GM19023 (cell line): ENCODE measurements at regions not wholly inside any gene's neighbourhood (a gene's known extent, or its start where the extent isn't known, plus 50 kb on each side); places are given as distances from the start of the nearest gene placed in this dataset.
"Not testable (repeated sequence)": the region's sequence is repeated elsewhere in the genome, so short reads cannot be mapped to it uniquely, and the experiment has no call there.

Experiments
- ATAC-seq: cut with Tn5 transposase; IDR thresholded peaks from one replicate; pipeline ENCODE4 v1.9.1; 2021; ENCODE audit warnings: mild to moderate bottlenecking, moderate library complexity; ENCODE audit not compliant: unreplicated experiment

GRCh38 chr16:88184566-88185355 is 198.0 kb upstream of the ZNF469 start:
- ATAC-seq, result not testable (repeated sequence)

DNA sequence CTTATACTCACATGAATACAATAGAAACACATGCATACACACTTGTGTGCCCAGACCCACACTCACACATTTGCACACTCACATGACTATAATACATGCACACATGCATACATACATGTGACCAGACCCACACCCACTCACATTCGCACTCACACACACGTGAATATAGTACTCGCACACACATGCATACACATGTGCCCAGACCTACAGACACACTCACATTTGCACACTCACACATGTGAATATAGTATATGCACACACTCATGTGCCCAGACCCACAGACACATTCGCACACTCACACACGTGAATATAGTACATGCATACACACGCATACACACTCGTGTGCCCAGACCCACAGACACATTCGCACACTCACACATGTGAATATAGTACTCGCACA is 197.4 kb upstream of the ZNF469 start:
- ATAC-seq, result not testable (repeated sequence)

DNA sequence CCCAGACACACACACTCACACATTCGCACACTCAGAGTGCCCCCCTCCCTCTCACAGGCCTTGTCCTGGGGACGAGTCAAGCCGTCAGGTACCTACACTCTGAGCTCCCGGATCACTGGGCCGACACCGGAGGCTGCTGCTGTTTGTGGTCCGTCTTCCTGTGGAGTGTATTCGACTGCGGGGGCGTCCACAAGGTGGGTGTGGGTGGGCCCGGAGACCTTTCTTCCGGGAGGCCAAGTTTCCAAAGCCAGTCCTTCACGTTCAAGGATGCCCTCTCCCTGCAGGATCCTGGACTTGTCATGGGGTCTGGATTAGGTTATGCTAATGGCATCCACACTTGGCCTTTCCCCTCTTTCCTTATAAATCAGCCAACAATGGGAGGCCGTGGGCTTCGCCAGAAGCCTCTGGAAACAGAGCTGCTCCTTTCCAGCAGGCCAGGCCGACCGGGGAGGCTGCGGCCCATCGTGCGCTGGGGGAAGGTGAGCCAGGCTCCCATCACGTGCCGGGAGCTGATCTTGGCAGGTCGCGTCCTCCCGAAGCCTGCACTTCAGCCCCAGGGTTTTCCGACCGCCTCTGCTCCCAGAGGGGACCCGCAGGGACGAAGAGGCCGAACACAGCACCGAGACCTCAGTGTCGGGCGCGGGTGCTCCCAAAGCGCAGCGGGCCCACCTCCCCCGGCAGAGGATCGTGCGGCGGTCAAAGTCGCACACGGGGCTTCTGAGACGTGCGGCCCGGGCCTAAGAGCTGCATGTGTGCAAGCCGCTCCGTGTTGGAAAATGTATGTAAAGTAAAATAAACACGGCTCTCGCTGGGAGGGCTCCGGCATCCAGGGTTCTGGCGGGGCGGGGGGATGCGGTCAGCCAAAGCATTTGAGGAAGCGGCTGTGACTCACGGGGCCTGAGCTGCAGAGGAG is 196.5 kb upstream of the ZNF469 start:
- not testable (repeated sequence) for ATAC-seq

DNA sequence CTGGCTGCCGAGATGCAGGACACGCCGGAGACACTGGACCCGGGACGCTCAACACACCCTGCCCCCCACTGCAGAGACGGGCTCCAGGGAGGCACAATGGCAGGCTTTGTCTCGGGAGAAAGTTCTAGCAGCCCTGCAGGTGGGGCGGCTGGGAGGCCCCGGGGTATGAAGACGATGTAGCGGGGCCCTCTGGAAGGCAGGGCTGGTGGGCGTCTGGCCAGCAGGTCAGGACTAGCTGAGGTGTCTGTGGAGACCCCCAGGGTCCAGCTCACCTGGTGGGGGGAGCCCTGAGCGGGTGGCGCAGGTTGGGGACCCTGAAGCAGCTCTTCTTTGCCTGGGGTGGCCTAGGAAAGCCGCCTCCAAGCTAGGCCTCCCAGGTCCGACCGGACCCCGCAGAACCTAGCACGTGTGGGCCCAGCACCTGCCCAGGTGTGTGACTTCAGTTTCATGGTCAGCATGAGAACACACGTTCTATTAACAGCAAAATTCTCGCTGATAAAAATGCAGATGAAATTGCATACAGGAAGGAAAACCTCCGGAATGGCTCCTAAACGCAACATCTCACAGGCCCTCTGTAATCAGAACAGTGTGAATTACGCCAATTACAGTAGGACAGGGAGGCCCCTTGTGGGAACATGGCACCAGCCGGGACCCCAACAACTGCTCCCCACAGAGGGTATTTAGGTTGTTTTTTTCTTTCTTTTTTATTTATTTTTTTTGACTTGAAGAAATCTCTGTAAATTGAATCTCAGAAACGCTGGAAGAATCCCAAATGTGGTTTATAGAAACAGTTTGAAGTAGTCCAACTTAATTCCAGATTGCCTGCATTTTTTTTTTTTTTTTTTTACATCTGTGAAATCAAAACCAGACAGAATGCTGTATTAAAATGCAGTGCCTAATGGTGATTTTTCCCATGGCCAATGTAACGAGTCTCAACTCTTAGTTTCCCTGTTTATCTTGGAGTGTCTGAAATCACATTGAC is 195.6 kb upstream of the ZNF469 start:
- ATAC-seq, result not testable (repeated sequence)

- not testable (repeated sequence) for ATAC-seq
Measured at GRCh38 chr16:88188171-88188895, 194.4 kb upstream of the ZNF469 start.

- ATAC-seq, result not testable (repeated sequence)
Measured at GRCh38 chr16:88190592-88191095, 192.1 kb upstream of the ZNF469 start.

GRCh38 chr16:88191168-88191567 is 191.6 kb upstream of the ZNF469 start:
- not testable (repeated sequence) for ATAC-seq

DNA sequence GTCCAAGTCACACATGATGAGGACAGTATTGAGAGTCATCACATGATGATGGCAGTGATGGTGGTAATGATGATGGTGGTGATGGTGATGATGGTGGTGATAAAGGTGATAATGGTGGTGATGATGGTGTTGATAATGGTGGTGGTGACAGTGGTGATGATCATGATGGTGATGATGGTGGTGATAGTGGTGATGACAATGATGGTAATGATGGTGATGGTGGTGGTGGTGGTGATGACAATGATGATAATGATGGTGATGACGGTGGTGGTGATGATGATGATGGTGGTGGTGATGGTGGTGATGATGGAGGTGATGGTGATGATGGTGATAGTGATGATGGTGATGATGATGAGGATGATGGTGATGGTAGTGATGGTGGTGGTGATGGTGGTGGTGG is 190.2 kb upstream of the ZNF469 start:
- no peak for ATAC-seq

DNA sequence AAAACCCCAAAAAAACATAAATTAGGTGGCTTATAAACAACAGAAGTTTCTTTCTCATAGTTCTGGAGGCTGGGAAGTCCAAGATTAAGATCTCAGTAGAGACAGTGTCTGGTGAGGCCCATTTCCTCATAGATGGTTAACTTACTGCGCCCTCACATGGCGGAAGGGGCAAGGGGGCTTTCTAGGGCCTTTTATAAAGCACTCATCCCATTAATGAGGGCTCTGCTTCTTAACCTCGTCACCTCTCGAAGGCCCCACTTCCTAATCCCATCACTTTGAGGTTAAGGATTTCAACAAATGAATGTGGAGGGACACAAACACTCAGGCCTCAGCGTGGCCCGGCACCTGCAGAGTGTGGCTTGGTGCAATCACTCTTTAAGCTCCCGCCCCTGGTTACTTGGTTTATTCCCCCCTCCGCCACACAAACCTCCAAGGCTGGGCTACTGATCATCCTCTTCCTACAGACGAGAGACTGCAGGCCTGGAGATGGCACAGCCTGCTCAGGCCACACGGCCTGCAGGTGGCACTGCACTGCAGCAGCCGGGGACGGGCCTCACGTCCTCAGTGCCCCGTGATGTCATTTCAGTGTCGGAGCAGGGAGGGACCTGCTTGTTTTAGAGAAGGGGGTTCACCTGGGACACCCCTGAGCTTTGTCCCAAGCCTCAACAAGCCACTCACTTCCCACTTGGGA is 188.9 kb upstream of the ZNF469 start:
- ATAC-seq, result not testable (repeated sequence)

- no peak for ATAC-seq
Measured at GRCh38 chr16:88194397-88195268, 188.1 kb upstream of the ZNF469 start.

DNA sequence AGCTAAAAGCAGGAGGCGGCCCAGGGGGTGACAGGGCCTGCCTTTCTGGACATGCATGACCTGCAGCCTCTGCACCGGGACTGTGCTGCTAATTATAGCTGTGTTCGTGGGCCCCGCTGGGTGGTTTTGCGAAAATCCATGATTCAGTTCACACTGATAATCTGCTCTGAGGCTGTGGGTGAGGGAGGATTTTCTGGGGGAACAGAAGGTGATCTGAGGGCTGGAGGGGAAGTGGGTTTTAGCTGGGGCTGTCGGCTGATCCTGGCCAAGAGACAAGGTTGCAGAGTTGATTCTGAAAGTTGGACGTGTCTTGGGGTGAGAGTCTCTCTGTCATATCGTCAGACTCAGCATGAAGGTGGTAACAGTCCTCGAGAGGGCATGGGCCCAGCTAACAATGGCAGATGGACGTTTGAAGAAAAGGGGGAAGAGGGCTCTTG is 187.5 kb upstream of the ZNF469 start:
- ATAC-seq, result no peak

DNA sequence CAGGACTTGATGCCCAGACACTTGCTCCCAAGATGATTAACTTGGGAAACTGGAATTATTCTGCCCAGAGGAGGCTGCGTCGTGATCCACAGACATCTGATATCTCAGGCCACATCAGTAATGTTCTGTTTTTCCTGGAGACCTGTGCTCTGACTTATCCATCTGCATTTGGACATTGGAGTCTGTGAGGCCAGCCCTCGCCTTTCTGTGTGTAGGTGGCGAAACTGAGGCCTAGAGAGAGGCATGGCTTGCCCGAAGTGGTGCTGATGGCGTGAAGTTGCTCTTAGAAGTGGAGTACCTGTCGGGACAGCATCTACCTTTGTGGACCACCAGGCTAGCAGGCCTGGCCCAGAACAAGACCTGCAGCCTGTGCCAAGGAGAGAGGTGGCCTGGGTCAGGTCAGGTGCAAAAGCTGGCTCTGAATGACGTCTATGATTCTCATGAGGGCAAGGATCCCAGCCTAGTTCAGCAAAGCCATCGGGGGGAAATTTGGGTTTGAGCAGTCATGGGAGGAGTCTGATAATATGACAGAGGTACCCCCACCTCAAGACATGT is 186.8 kb upstream of the ZNF469 start:
- no peak for ATAC-seq

GRCh38 chr16:88196471-88197400 is 186.0 kb upstream of the ZNF469 start:
- no peak for ATAC-seq

GRCh38 chr16:88197481-88198456 is 185.0 kb upstream of the ZNF469 start:
- ATAC-seq, result no peak

DNA sequence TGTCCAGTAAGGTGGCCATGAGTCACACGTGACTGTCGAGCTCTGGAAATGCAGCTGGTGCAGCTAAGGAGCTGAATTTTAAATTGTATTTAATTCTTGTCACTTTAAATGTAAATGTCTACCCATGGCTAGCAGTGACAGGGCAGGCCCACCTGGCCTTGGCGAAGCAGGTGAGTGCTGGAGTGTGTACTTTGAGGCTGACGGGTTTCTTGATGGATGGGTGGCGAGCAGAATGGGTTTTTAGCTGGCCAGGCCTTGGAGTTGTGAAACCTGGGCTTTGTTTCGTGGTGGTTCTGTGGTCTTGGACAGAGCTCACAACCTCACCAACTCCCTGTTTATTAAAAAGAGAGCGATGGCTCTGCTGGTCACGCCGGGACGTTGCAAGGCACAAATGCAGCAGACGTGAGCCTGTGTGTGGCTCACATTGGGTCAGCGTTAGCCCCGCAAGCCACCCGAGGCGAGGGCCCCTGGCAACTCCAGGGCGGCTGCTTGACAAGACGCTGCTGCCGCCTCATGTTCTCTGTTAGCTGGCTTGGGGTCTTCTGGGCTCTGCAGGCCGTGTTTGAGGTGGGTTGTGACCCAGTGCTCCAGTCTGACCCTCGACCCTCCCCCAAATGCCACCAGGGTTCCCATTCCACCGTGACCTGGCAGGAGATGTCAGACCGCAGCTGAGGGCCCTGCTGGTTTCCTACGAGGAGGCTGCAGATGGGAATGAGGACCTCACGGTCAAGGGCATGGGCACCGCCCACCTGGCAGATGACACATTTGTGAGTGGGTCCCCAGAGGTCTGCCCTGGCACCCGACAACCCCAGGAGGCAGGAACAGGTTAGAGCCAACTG is 184.1 kb upstream of the ZNF469 start:
- not testable (repeated sequence) for ATAC-seq
